Natural killer cell (primary cell): ENCODE measurements at regions not wholly inside any gene's neighbourhood (a gene's known extent, or its start where the extent isn't known, plus 50 kb on each side); places are given as distances from the start of the nearest gene placed in this dataset.

Experiments used
- ATAC-seq, 3 donors: fragments of 150-1000 bp in 2 of 3; fragments of 200-7000 bp in 1 of 3; cut with Tn5 transposase; 1 replicate in 1 of 3; 2 replicates in 2 of 3; pipeline ENCODE4 v1.10.0; 2021; ENCODE audit warnings: mild to moderate bottlenecking in 2 of 3, moderate library complexity in 2 of 3
- DNase-seq, 2 donors: peaks; one replicate each; pipeline versions ENCODE4 v3.0.0 to v3.0.0-alpha.2; 2013 to 2021; ENCODE audit warnings: mixed read lengths in 1 of 2
- H3K27ac ChIP-seq: one replicate; pipeline ENCODE4 v1.5.1; 2013; ENCODE audit warnings: mild to moderate bottlenecking, low read length
- H3K27me3 ChIP-seq: one replicate; pipeline ENCODE4 v1.6.1; 2013; ENCODE audit warnings: low read length; ENCODE audit not compliant: control insufficient read depth, insufficient read depth
- H3K36me3 ChIP-seq: one replicate; pipeline ENCODE4 v1.6.1; 2013; ENCODE audit warnings: low read length; ENCODE audit not compliant: control insufficient read depth, insufficient read depth
- H3K4me1 ChIP-seq: one replicate; pipeline ENCODE4 v1.6.1; 2013; ENCODE audit warnings: low read length; ENCODE audit not compliant: control insufficient read depth, insufficient read depth
- H3K4me3 ChIP-seq: one replicate; pipeline ENCODE4 v1.5.1; 2013; ENCODE audit warnings: low read length
- H3K9me3 ChIP-seq: one replicate; pipeline ENCODE4 v1.6.1; 2013; ENCODE audit warnings: low read length; ENCODE audit not compliant: control insufficient read depth, insufficient read depth
- H3K27ac Mint-ChIP-seq, 2 donors: one replicate each; pipeline ENCODE4 v1.8.0; 2022; ENCODE audit warnings: mild to moderate bottlenecking in 2 of 2, mixed read lengths in 2 of 2, moderate library complexity in 1 of 2
- H3K27me3 Mint-ChIP-seq, 2 donors: one replicate each; pipeline ENCODE4 v1.8.0; 2022; ENCODE audit warnings: low read depth in 2 of 2, mixed read lengths in 2 of 2
- H3K36me3 Mint-ChIP-seq: one replicate; pipeline ENCODE4 v1.8.0; 2022; ENCODE audit warnings: mixed read lengths
- H3K4me1 Mint-ChIP-seq, 2 donors: one replicate each; pipeline ENCODE4 v1.8.0; 2022; ENCODE audit warnings: mixed read lengths in 2 of 2
- H3K4me3 Mint-ChIP-seq: one replicate; pipeline ENCODE4 v1.8.0; 2022; ENCODE audit warnings: mild to moderate bottlenecking, moderate library complexity, mixed read lengths
- H3K9me3 Mint-ChIP-seq, 2 donors: one replicate each; pipeline ENCODE4 v1.8.0; 2022; ENCODE audit warnings: mixed read lengths in 2 of 2
- WGBS: methylation state at CpG from one replicate; pipeline ENCODE4 v1.1.7; 2013; ENCODE audit warnings: missing lambda C conversion rate; ENCODE audit not compliant: insufficient coverage; 5-methylcytosine and 5-hydroxymethylcytosine counted together
- intact Hi-C: fragments of 100-400 bp; cut with micrococcal nuclease; formaldehyde crosslinking; loops from one replicate; pipeline ENCODE4 v1.14.2; 2022
- TF ChIP-seq, protein P1 (sequence below): fragments of 200-600 bp; IDR thresholded peaks from one replicate; pipeline ENCODE4 v1.8.0; 2022; ENCODE audit warnings: antibody characterized with exemption

DNA sequence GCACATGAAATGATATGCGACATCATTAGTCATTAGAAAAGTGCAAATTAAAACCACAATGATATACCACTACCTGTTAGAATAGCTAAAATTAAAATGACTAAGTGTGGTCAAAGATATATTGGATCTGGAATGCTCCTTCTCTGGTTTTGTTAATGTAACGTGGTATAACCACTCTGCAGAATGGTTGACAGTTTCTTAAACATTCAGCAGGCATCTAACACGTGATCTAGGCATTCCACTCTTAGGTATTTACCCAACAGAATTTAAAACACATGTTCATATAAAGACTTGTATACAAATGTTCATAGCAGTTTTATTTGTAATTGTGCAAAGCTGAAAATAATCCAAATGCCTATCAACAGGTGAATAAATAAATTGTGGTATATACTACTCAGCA is 165.0 kb upstream of the PLXNA2 start:
- H3K36me3 Mint-ChIP-seq = no peaks in the 10 kb centered on the region
- no peaks in the 10 kb centered on the region for H3K4me1 ChIP-seq
- H3K36me3 ChIP-seq = no peaks in the 10 kb centered on the region
- no peaks in the 10 kb centered on the region for H3K27me3 Mint-ChIP-seq
- no peak overlapping the region for H3K4me3 Mint-ChIP-seq
- TF ChIP-seq, protein P1, sequence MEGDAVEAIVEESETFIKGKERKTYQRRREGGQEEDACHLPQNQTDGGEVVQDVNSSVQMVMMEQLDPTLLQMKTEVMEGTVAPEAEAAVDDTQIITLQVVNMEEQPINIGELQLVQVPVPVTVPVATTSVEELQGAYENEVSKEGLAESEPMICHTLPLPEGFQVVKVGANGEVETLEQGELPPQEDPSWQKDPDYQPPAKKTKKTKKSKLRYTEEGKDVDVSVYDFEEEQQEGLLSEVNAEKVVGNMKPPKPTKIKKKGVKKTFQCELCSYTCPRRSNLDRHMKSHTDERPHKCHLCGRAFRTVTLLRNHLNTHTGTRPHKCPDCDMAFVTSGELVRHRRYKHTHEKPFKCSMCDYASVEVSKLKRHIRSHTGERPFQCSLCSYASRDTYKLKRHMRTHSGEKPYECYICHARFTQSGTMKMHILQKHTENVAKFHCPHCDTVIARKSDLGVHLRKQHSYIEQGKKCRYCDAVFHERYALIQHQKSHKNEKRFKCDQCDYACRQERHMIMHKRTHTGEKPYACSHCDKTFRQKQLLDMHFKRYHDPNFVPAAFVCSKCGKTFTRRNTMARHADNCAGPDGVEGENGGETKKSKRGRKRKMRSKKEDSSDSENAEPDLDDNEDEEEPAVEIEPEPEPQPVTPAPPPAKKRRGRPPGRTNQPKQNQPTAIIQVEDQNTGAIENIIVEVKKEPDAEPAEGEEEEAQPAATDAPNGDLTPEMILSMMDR = no peak
- H3K27ac Mint-ChIP-seq = no peak overlapping the region
- no peaks in the 10 kb centered on the region for H3K9me3 ChIP-seq
- H3K4me3 ChIP-seq = no peak overlapping the region
- peaks cover 0 to under 1% of the 10 kb centered on the region in 2 donors for H3K9me3 Mint-ChIP-seq
- WGBS = 65% methylated on average over 2 of the region's 3 CpGs
- no peak for DNase-seq
- H3K4me1 Mint-ChIP-seq = no peaks in the 10 kb centered on the region
- H3K27me3 ChIP-seq = no peaks in the 10 kb centered on the region
- intact Hi-C loops = no loop called here
- no peak overlapping the region for H3K27ac ChIP-seq
- no peak for ATAC-seq

DNA sequence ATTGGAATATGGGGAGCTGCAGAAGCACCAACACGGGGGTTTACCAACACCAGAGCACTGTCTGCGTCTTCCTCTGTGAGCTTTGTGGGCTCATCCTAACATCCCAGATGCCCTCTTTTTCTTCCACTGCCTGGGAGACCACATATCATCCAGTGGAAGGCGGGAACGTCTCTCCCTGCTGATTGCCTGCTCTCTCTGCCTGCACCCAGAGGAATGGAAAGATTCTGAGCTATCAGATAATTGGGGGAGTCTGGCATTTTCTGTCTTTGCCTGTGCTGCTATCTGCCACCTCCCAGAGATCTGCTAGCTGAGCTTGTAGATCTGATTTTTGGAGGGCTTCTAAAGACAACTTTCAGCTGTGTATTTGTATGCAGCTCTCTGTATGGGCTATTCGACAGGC is 166.2 kb upstream of the PLXNA2 start:
- no peaks in the 10 kb centered on the region for H3K27me3 Mint-ChIP-seq
- H3K9me3 Mint-ChIP-seq = no peaks in the 10 kb centered on the region
- H3K27ac Mint-ChIP-seq = no peak overlapping the region
- Histone ChIP-seq H3K27me3 (no peaks in the 10 kb centered on the region), H3K9me3 (no peaks in the 10 kb centered on the region), H3K36me3 (no peaks in the 10 kb centered on the region), H3K27ac (no peak overlapping the region), H3K4me3 (no peak overlapping the region), H3K4me1 (no peaks in the 10 kb centered on the region)
- intact Hi-C loops = no loop called here
- no peaks in the 10 kb centered on the region for H3K4me1 Mint-ChIP-seq
- DNase-seq = no peak
- H3K36me3 Mint-ChIP-seq = no peaks in the 10 kb centered on the region
- H3K4me3 Mint-ChIP-seq = no peak overlapping the region
- TF ChIP-seq, protein P1 = no peak
- ATAC-seq = no peak
- 84% methylated on average over 5 of the region's 5 CpGs for WGBS

DNA sequence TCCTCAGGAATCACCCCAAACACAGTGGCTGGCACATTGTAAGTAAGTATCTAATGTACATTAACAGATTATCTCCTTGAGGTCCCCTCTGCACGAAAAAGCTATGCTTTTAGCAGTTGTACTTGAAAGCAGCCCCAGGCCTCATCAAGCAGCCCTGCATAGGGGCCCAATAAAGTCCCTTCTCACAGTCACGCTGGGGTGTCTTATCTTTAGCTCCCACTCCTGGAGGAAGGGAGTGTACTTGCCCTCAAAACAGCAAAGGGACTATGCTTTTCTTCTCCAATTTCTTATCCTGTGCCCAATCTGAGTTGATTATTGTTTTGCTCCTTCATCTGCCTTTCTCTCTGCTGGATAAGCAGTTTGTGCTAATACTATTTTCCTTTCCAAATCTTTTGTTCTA is 168.8 kb upstream of the PLXNA2 start:
- Histone ChIP-seq H3K27me3 (no peaks in the 10 kb centered on the region), H3K4me1 (no peaks in the 10 kb centered on the region), H3K9me3 (no peaks in the 10 kb centered on the region), H3K4me3 (no peak overlapping the region), H3K36me3 (no peaks in the 10 kb centered on the region), H3K27ac (no peak overlapping the region)
- 28% methylated on average over 2 of the region's 2 CpGs for WGBS
- no peak for ATAC-seq
- H3K36me3 Mint-ChIP-seq = no peaks in the 10 kb centered on the region
- H3K27me3 Mint-ChIP-seq = peaks cover 0 to 3% of the 10 kb centered on the region in 2 donors
- H3K4me3 Mint-ChIP-seq = no peak overlapping the region
- H3K4me1 Mint-ChIP-seq = no peaks in the 10 kb centered on the region
- TF ChIP-seq, protein P1 = no peak
- H3K9me3 Mint-ChIP-seq = no peaks in the 10 kb centered on the region
- H3K27ac Mint-ChIP-seq = no peak overlapping the region
- intact Hi-C loops = no loop called here
- DNase-seq = no peak

DNA sequence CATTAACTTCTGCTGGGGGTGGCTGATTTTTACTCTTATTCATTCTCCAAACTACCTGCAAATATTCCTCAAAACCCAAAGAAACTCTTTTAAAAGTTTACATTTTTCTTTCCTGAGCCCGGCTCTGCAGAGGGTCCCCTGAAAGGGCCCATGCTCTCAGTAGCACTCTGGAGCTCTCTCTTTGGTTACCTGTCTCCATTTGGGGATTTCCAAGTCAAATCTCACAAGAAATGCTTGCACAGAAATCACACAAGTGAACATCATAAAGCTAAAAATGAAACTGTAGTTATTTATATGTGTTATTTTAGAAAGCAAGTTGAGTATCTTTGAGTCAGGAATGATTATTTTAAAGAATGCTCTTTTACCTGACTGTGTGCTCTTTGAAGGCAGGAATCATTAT is 174.5 kb upstream of the PLXNA2 start:
- H3K27ac Mint-ChIP-seq = no peak overlapping the region
- peaks cover 0 to 3% of the 10 kb centered on the region in 2 donors for H3K27me3 Mint-ChIP-seq
- H3K27me3 ChIP-seq = no peaks in the 10 kb centered on the region
- no peak overlapping the region for H3K4me3 Mint-ChIP-seq
- TF ChIP-seq, protein P1 = no peak
- H3K4me1 ChIP-seq = no peaks in the 10 kb centered on the region
- no peak for ATAC-seq
- WGBS = 92% methylated on average over 1 of the region's 1 CpG
- no peaks in the 10 kb centered on the region for H3K4me1 Mint-ChIP-seq
- no peaks in the 10 kb centered on the region for H3K36me3 ChIP-seq
- no peaks in the 10 kb centered on the region for H3K36me3 Mint-ChIP-seq
- no peaks in the 10 kb centered on the region for H3K9me3 ChIP-seq
- no peak overlapping the region for H3K4me3 ChIP-seq
- no peak overlapping the region for H3K27ac ChIP-seq
- intact Hi-C loops = no loop called here
- DNase-seq = no peak
- no peaks in the 10 kb centered on the region for H3K9me3 Mint-ChIP-seq
